NOMO-1 (cell line): ENCODE measurements at regions not wholly inside any gene's neighbourhood (a gene's known extent, or its start where the extent isn't known, plus 50 kb on each side); places are given as distances from the start of the nearest gene placed in this dataset.
"Not testable (repeated sequence)": the region's sequence is repeated elsewhere in the genome, so short reads cannot be mapped to it uniquely, and the experiment has no call there.

Source experiments
- DNase-seq, 2 experiments: peaks; one replicate each; lab custom pipeline; 2025; ENCODE audit not compliant: unreplicated experiment in 2 of 2; lab: John Stamatoyannopoulos, UW

DNA sequence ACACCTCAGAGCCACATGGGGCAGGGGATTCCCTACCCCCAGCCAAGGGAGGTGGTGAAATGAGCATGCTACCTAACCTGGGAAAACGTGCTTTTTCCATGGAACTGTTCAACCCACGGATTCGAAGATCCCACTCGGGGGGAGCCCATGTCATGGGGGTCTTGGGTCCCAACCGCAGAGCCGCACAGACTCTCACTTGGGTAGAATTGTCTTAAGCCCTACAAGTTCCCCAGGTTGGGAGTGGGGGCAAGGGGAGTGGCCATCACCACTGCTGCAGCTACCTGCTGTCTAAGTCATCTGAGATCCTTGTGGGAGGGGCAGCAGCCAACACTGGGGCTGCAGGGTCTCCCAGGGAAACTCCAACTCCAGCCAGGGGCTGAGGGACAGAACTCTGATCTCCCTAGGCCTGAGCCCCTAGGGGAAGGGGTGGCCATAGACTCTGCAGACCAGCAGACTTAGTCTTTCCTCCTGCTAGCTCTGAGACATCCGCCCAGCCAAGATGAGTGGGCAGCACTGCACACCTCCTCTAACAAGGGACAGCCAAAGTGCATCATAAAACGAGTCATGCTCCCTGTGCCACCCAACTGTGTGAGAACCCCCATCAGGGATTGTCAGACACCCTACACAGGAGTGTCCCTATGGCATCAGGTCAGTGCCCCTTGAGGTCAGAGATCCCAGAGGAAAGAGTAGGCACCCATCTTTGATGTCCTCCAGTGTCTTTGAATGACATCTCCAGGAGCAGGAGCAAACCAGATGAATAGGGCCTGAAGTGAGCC lies 610.4 kb upstream of the SLITRK6 start:
- no peak for DNase-seq

DNA sequence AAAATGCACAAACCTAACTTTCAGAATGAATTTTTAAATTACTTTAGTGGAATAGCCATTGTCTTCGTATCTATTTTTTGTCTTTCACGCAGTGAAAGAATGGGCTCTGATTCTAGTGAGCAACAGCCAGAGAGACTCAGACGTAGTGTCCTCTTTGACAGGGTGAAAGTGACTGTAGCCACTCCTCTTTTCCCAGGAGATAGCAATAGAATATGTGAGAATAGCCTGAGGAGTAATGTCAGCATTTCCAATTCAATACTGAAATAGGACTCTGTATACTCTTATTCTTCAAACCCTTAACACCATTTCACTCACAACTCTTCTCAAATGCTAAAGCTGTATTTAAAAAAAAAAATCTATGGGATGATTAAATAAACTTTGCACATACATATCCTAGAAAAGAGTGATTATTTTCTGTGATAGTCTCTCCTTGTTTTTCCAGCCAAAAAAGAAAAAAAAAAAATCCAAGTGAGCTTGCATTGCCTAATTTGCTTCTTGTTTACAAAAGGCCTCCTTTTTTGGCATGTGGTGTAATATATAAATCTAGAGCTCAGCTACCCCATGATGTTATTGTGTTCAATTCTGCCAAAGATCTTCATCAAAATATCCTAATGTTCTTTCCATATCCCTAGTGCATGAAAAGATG lies 626.1 kb upstream of the SLITRK6 start:
- no peak for DNase-seq

DNA sequence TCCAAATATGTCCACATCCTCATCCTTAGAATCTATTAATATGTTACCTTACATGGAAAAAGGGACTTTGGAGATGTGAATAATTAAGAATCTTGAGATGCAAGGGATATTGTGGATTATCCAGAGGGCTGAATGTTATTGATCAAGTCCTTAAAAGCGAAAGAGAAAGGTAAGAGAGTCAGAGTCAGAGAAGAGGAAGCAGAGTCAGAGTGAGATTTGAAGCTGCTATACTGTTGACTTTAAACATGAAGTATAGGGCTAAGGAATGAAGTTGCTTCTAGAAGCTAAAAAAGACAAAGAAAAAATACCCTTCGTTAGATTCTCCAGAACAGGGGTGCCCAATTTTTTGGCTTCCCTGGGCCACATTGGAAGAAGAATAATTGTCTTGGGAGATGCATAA lies 627.2 kb upstream of the SLITRK6 start:
- no peak for DNase-seq

DNA sequence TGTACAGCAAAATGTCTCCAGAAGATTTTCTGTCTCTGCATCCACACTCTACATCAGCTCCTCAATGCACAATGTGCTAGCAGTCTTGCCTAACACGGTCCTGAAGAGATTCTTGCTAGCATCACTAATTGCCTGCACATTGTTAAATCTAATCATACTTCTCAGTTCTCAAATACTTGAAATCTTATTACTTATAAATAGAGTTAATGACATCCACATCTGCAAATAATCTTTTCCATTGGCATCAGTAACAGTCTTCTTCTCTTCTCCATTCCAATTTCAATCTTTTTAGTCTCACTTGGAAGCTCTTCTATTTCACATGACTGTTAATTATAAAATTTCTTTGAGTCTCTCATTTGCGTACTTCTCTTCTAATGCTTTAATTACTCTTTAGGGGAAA lies 630.5 kb upstream of the SLITRK6 start:
- no peak for DNase-seq

GRCh38 chr13:86438034-86438433 lies 638.8 kb upstream of the SLITRK6 start:
- DNase-seq: no peak

DNA sequence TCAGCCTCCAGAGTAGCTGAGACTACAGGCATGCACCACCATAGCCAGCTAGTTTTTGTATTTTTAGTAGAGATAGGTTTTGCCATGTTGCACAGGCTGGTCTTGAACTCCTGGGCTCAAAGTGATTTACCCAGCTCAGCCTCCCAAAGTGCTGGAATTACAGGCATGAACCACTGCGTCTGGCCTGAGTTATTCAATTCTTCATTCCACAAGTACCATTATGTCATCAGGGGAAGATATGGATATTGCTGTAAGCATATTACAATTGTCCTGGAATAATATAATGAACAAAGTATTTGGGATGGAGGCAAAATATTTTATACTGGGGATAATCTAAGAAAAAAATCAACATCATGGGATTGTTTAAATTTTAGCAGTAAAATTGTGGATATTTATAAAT lies 646.0 kb upstream of the SLITRK6 start:
- DNase-seq: no peak

DNA sequence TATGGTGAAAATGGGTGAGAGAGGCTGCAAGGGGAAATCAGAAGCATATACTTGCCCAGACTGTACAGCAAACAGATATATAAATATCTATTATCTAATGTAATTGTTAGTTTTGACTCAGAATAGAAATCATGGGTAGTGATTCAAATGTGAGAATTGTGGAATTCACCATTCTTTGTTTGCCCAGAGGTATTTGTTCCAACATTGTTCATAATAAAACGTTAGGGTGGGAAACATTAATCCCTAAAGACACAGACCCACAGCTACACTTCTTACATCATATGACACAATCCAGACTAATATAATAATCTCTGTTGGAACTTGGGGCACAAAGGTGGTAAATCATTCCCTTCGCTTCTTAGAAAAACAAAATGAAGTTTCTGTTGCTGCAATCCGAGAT lies 646.5 kb upstream of the SLITRK6 start:
- no peak for DNase-seq

- DNase-seq: no peak
These were observed 647.1 kb upstream of the SLITRK6 start for GRCh38 chr13:86446311-86446710.

- DNase-seq: no peak
These were observed 648.3 kb upstream of the SLITRK6 start for GRCh38 chr13:86447479-86447878.

DNA sequence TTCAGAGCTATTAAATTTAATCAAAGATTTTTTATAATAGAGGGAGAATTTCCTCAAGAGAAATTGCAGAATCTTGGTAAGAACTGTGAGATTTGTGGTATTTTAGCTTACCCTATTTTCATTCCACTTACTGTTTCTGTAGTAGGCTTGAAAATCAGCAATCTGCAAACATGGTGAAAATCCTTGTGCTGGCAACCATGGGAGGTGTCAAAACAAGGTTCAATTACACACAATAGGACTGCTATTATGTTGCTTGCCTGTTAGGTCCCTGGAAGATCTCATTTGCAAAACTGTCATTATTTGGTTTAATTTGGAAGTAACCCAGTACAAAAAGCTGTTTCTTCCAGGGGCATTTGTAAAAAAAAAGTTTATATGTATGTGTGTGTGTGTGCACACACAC lies 662.8 kb upstream of the SLITRK6 start:
- no peak for DNase-seq

GRCh38 chr13:86464193-86464592 lies 665.0 kb upstream of the SLITRK6 start:
- DNase-seq: no peak

DNA sequence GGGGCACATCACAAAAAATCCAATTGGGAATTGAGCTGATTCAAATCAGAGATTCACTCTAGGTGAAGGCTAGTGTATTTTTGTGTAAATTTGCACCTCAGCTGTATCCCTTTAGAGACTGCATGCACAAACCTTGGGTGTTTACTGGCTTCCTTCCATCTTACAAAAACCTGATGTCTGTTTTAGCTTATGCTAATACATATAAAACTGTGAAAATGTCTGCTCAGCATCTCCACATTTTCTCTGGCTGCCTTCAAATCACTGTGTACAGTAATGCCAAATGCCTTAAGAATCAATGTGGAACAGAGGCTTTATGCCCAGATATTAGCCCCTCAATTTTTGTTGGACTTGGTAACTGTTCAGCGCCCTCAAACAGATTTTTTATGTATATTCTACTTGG lies 675.8 kb upstream of the SLITRK6 start:
- DNase-seq: no peak

DNA sequence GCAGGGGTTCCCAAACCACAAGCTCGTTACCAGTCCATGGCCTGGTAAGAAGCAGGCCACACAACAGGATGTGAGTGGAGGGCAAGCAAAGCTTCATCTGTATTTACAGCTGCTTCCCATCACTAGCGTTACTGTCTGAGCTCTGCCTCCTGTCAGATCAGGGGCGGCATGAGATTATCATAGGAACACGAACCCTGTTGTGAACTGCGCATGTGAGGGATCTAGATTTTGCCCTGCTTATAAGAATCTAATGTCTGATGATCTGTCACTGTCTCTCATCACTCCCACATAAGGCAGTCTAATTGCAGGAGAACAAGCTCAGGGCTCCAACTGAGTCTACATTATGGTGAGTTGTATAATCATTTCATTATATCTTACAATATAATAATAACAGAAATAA lies 677.4 kb upstream of the SLITRK6 start:
- DNase-seq: no peak

GRCh38 chr13:86486582-86486981 lies 687.4 kb upstream of the SLITRK6 start:
- DNase-seq: no peak

DNA sequence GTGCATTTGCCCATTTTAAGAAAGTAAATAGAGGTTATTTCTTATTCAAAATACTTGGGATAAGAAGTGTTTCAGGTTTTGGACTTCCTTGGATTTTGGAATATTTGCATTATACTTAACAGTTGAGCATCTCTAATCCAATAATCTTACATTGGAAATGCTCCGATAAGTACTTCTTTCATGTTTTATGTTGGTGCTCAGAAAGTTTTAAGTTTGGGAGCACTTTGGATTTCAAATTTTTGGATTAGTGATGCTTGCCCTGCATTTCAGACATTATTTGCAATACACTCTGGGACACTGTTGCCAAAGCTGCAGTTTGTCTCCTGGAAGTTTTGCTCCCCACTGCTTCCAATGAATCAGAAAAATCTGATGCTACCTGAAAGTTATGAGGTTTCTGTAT lies 691.9 kb upstream of the SLITRK6 start:
- no peak for DNase-seq

GRCh38 chr13:86501931-86502330 lies 702.7 kb upstream of the SLITRK6 start:
- DNase-seq: not testable (repeated sequence)

DNA sequence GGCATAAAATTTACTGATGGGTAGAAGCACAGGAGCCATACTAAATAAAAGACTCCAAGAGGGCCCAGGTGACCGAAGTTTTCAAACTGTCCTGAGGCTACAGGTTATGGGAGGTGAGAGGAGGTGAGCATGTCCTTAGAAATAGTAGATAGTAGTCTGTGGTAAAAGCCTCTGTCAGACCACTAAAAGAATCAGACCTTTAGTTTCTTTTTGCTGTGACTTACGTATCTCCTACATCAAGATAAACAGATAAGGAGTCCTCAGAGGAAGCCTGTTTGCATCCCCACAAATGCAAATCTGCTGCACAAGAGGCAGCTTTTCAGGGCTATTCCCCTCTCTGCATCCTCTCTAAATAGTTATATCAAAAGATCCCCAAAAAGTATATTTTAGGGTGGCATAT lies 711.6 kb upstream of the SLITRK6 start:
- DNase-seq: no peak

GRCh38 chr13:86541461-86541860 lies 742.2 kb upstream of the SLITRK6 start:
- DNase-seq: no peak

GRCh38 chr13:86554066-86554465 lies 754.8 kb upstream of the SLITRK6 start:
- peak; percentile 62 to 86 for DNase-seq

DNA sequence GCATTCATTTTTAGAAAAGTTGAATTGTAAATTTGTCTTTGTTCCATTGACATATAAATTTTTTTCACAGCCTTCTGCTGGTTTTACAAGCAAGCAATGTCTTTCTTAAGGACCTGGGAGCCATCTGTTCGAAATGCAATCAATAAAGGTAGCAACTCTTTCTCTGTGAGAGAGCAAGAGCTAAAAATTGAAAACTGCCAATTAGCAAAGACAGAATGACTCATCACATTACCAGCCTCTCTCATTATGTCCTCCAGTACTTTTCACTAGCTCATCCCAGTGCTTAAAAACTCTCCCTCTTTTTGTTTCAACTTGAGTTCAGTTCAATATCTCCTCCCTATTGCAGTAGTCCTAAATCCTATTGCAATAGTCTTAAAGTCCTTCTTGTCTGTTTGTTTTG lies 760.7 kb upstream of the SLITRK6 start:
- peak in 1 of 2 experiments; percentile 44 for DNase-seq

DNA sequence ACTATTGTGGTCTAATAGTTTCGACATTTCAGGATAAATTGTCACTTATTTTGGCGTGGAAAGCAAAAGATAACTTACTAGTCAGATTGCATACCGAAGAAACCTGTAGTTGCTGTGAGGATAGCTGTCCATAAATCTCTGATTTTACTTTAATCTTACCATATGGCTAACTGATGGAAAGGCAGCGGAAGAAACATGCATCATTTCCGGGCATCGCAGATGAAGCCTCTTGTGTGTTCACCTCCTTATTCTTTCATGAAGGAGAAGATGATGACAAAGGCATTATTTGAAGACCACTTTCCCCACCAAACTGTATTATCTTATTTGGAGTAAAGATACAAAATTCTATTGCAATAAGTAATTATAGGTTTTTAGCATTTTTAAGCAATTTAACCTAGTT lies 763.6 kb upstream of the SLITRK6 start:
- DNase-seq: no peak

- no peak for DNase-seq
These were observed 764.1 kb upstream of the SLITRK6 start for GRCh38 chr13:86563308-86563707.

- no peak for DNase-seq
These were observed 767.9 kb upstream of the SLITRK6 start for GRCh38 chr13:86567119-86567518.
